ENCODE measurements at regions not wholly inside any gene's neighbourhood (a gene's known extent, or its start where the extent isn't known, plus 50 kb on each side); places are given as distances from the start of the nearest gene placed in this dataset.

DNA sequence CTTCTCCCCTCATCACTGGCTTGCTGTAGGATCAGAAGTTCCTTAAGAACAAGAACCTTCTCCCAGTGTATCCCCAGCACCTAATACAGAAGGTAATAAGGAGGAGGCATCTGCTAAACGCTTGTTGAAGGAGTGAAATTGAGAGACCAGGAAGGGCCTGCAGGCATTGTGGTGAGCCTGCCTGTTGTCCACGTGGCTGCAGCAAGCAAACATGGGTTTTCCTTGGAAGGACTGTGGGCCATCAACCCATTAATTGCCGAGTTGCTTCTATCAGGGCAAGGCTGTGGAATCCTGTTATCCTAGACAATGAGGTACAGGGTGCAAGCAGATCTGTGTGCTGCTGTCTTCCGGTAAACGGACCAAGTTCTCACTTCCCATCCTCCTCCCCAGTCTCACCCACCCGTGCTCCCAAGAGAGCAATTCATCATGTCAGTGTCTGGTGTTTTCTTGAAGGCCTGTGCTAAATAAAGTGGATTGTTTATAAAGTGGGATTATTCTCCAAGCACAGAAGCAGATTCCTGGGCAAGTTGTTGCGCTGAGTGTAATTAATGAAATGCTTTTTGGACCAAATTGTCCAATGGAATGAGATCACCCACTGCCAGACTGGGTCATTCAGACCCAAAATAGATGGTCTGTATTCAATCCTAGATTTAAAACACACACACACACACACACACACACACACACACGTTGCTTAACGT is 164.6 kb upstream of the CDYL start:
- no peak for TF ChIP-seq MAX (IDR thresholded peaks at IDR 0.05; ENCODE audit: low read depth, low read length)
- TF ChIP-seq, protein P1, sequence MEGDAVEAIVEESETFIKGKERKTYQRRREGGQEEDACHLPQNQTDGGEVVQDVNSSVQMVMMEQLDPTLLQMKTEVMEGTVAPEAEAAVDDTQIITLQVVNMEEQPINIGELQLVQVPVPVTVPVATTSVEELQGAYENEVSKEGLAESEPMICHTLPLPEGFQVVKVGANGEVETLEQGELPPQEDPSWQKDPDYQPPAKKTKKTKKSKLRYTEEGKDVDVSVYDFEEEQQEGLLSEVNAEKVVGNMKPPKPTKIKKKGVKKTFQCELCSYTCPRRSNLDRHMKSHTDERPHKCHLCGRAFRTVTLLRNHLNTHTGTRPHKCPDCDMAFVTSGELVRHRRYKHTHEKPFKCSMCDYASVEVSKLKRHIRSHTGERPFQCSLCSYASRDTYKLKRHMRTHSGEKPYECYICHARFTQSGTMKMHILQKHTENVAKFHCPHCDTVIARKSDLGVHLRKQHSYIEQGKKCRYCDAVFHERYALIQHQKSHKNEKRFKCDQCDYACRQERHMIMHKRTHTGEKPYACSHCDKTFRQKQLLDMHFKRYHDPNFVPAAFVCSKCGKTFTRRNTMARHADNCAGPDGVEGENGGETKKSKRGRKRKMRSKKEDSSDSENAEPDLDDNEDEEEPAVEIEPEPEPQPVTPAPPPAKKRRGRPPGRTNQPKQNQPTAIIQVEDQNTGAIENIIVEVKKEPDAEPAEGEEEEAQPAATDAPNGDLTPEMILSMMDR (IDR thresholded peaks at IDR 0.05; ENCODE audit: low read depth, low read length), result no peak
- TF ChIP-seq POLR2A (IDR thresholded peaks at IDR 0.05; ENCODE audit: extremely low read depth, insufficient read length), result no peak
- TF ChIP-seq MYC (IDR thresholded peaks at IDR 0.05; ENCODE audit: low read depth, low read length), result no peak
